SK-N-SH (cell line): ENCODE measurements at regions not wholly inside any gene's neighbourhood (a gene's known extent, or its start where the extent isn't known, plus 50 kb on each side); places are given as distances from the start of the nearest gene placed in this dataset.

Experiments
- CTCF ChIA-PET: fragments of 300-600, 350-600 bp; formaldehyde crosslinking; extraction: SDS; loops from one replicate; lab custom pipeline; 2021; lab: Yijun Ruan, JAX
- POLR2A ChIA-PET: fragments of 350-600 bp; sonication (Branson Sonifier 250); formaldehyde crosslinking; extraction: SDS; loops from one replicate; lab custom pipeline; 2020; ENCODE audit warnings: antibody characterized with exemption, inconsistent platforms; lab: Yijun Ruan, JAX
- DNase-seq: peaks from one replicate; pipeline ENCODE4 v3.0.0; 2012
- H2AFZ ChIP-seq: fragments of 200-600 bp; sonication (generic); 2 replicates; pipeline ENCODE4 v1.8.1; 2016; ENCODE audit warnings: antibody characterized with exemption, mild to moderate bottlenecking, low read depth
- H3F3A ChIP-seq: fragments of 200-600 bp; sonication (generic); replicated peaks from 2 replicates; pipeline ENCODE3; 2016; ENCODE audit warnings: antibody characterized with exemption, mild to moderate bottlenecking; ENCODE audit not compliant: insufficient read depth
- H3K27ac ChIP-seq, 2 experiments: fragments of 200-500 bp in 1 of 2; fragments of 200-600 bp in 1 of 2; sonication (Bioruptor generic) in 1 of 2; sonication (generic), shearing (Covaris generic) in 1 of 2; 2 replicates each; pipeline versions ENCODE4 v1.5.1 to v1.6.1; 2014 to 2016; ENCODE audit warnings: low read depth in 2 of 2, inconsistent platforms in 1 of 2, low read length in 1 of 2, mild to moderate bottlenecking in 1 of 2, mixed read lengths in 1 of 2
- H3K27me3 ChIP-seq: fragments of 200-600 bp; sonication (generic), shearing (Covaris generic); 2 replicates; pipeline ENCODE4 v1.6.1; 2016; ENCODE audit warnings: mixed run types; ENCODE audit not compliant: insufficient read depth
- H3K36me3 ChIP-seq, 2 experiments: fragments of 200-500 bp in 1 of 2; fragments of 200-600 bp in 1 of 2; sonication (Bioruptor generic) in 1 of 2; sonication (generic) in 1 of 2; replicated peaks in 1 of 2; 2 replicates each; pipeline versions ENCODE3 to v1.5.1; 2014 to 2016; ENCODE audit warnings: low read length in 1 of 2, mild to moderate bottlenecking in 1 of 2; ENCODE audit not compliant: insufficient read depth in 2 of 2, control insufficient read depth in 1 of 2
- H3K4me1 ChIP-seq, 2 experiments: fragments of 200-500 bp in 1 of 2; fragments of 200-600 bp in 1 of 2; sonication (Bioruptor generic) in 1 of 2; sonication (generic), shearing (Covaris generic) in 1 of 2; 2 replicates each; pipeline versions ENCODE4 v1.5.1 to v1.6.1; 2014 to 2016; ENCODE audit warnings: low read depth in 1 of 2, low read length in 1 of 2, mixed run types in 1 of 2; ENCODE audit not compliant: insufficient read depth in 2 of 2, control insufficient read depth in 1 of 2
- H3K4me2 ChIP-seq: fragments of 200-600 bp; sonication (generic), shearing (Covaris generic); 2 replicates; pipeline ENCODE4 v1.6.1; 2017; ENCODE audit warnings: mixed run types
- H3K4me3 ChIP-seq, 2 experiments: fragments of 200-500 bp in 1 of 2; fragments of 200-600 bp in 1 of 2; sonication (Bioruptor generic) in 1 of 2; sonication (generic), shearing (Covaris generic) in 1 of 2; 2 replicates each; pipeline versions ENCODE4 v1.5.1 to v1.8.1; 2014 to 2016; ENCODE audit warnings: low read depth in 2 of 2, inconsistent platforms in 1 of 2, low read length in 1 of 2, mild to moderate bottlenecking in 1 of 2, mixed read lengths in 1 of 2, moderate library complexity in 1 of 2
- H3K79me2 ChIP-seq: fragments of 200-600 bp; sonication (generic); 2 replicates; pipeline ENCODE4 v1.8.1; 2017; ENCODE audit warnings: mild to moderate bottlenecking; ENCODE audit not compliant: insufficient read depth
- H3K9ac ChIP-seq: fragments of 200-600 bp; sonication (generic); 2 replicates; pipeline ENCODE4 v1.6.1; 2017; ENCODE audit warnings: mixed run types
- H3K9me2 ChIP-seq: fragments of 200-600 bp; sonication (generic); 2 replicates; pipeline ENCODE4 v1.6.1; 2017; ENCODE audit warnings: mixed run types
- H3K9me3 ChIP-seq: fragments of 200-600 bp; sonication (generic); 2 replicates; pipeline ENCODE4 v1.6.1; 2017; ENCODE audit warnings: mixed run types, mild to moderate bottlenecking, moderate library complexity
- H4K20me1 ChIP-seq: fragments of 200-600 bp; sonication (generic); 2 replicates; pipeline ENCODE4 v1.6.1; 2017; ENCODE audit warnings: mild to moderate bottlenecking, mixed run types; ENCODE audit not compliant: insufficient read depth
- CHD2 ChIP-seq: fragments of 150-350 bp; IDR thresholded peaks from 2 replicates; pipeline ENCODE4 v1.6.1; 2018; ENCODE audit warnings: low read length; ENCODE audit not compliant: partially characterized antibody
- EP300 ChIP-seq, 2 experiments: IDR thresholded peaks; 2 replicates each; pipeline versions ENCODE4 v1.4.0 to v1.6.1; 2012; ENCODE audit warnings: borderline replicate concordance in 1 of 2, low read depth in 1 of 2, low read length in 1 of 2
- FOSL2 ChIP-seq: IDR thresholded peaks from 2 replicates; pipeline ENCODE4 v1.4.0; 2012; ENCODE audit warnings: low read depth, mild to moderate bottlenecking, moderate library complexity, borderline replicate concordance
- GATA2 ChIP-seq: sonication (generic); formaldehyde crosslinking; IDR thresholded peaks from 2 replicates; pipeline ENCODE4 v1.5.0; 2020; ENCODE audit warnings: mild to moderate bottlenecking, missing genetic modification reagents
- JUND ChIP-seq: IDR thresholded peaks from 2 replicates; pipeline ENCODE4 v1.4.0; 2012
- MEF2A ChIP-seq: IDR thresholded peaks from 2 replicates; pipeline ENCODE4 v1.4.0; 2012; ENCODE audit warnings: low read depth, borderline replicate concordance
- NFIC ChIP-seq: IDR thresholded peaks from 2 replicates; pipeline ENCODE4 v1.4.0; 2012; ENCODE audit warnings: borderline replicate concordance
- RCOR1 ChIP-seq: fragments of 150-350 bp; IDR thresholded peaks from 2 replicates; pipeline ENCODE4 v1.6.1; 2017; ENCODE audit warnings: antibody characterized with exemption, low read length
- RFX5 ChIP-seq: IDR thresholded peaks from 2 replicates; pipeline ENCODE4 v1.6.1; 2012; ENCODE audit warnings: mild to moderate bottlenecking, improper control_type of control experiment, low read length
- SIN3A ChIP-seq: IDR thresholded peaks from 2 replicates; pipeline ENCODE4 v1.6.1; 2012; ENCODE audit warnings: low read depth, mild to moderate bottlenecking, low read length, moderate library complexity, borderline replicate concordance
- WGBS: methylation state at CpG from one replicate; pipeline ENCODE4 v1.1.6; 2017; ENCODE audit warnings: low lambda C conversion rate; 5-methylcytosine and 5-hydroxymethylcytosine counted together
- TF ChIP-seq, protein P1 (sequence below): IDR thresholded peaks from 2 replicates; pipeline ENCODE4 v1.4.0; 2012; ENCODE audit warnings: low read depth, borderline replicate concordance
- TF ChIP-seq, protein P2 (sequence below): IDR thresholded peaks from 2 replicates; pipeline ENCODE4 v1.6.1; 2012; ENCODE audit warnings: mild to moderate bottlenecking, low read depth, low read length, moderate library complexity
- TF ChIP-seq, protein P3 (sequence below): fragments of 200-600 bp; sonication (generic); IDR thresholded peaks from 2 replicates; pipeline ENCODE4 v1.6.1; 2017; ENCODE audit warnings: antibody characterized with exemption, mild to moderate bottlenecking, moderate library complexity
- TF ChIP-seq, protein P4 (sequence below): IDR thresholded peaks from 2 replicates; pipeline ENCODE4 v1.4.0; 2012; ENCODE audit warnings: low read depth

DNA sequence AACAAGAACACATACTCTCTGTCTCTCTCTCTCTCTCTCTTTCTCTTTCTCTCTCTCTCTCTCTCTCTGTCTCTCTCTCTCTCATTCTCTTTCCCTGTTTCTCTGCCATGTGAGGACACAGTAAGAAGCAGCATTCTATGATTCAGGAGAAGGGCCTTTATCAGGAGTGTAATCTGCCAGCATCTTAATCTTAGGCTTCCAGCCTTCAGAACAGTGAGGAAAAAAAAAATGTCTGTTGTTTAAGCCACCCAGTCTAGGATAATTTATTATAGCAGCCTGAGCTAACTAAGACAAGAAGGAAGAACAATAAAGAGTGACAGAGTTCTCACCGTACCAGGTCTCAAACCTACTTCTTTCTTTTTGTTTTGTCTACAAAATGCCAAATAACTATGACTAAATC is 399.4 kb downstream of the SOCS6 start:
- peaks cover 2 to 3% of the 10 kb centered on the region in 2 experiments; a peak in 2 of 4 replicates for H3K4me1 ChIP-seq
- no peaks in the 10 kb centered on the region for H3K9me3 ChIP-seq
- H2AFZ ChIP-seq, result no peak overlapping the region
- no peaks in the 10 kb centered on the region for H3K27me3 ChIP-seq
- no peak for DNase-seq
- H3K9ac ChIP-seq, result no peak overlapping the region
- ChIA-PET POLR2A (no interaction called here), CTCF (no interaction called here)
- no peak overlapping the region for H3K27ac ChIP-seq
- no peaks in the 10 kb centered on the region for H3K36me3 ChIP-seq
- 40% methylated on average over 1 of the region's 1 CpG for WGBS
- no peaks in the 10 kb centered on the region for H3K9me2 ChIP-seq
- H3K4me2 ChIP-seq, result no peak overlapping the region
- TF ChIP-seq EP300 (IDR thresholded peaks at IDR 0.05; ENCODE audit: borderline replicate concordance in 1 of 2, low read depth in 1 of 2, low read length in 1 of 2) (no peak), NFIC (no peak)
- TF ChIP-seq, all 33 proteins: peak for 0
- Histone ChIP-seq H3F3A (no peaks in the 10 kb centered on the region), H3K4me3 (no peak overlapping the region), H3K79me2 (no peaks in the 10 kb centered on the region), H4K20me1 (no peaks in the 10 kb centered on the region)

DNA sequence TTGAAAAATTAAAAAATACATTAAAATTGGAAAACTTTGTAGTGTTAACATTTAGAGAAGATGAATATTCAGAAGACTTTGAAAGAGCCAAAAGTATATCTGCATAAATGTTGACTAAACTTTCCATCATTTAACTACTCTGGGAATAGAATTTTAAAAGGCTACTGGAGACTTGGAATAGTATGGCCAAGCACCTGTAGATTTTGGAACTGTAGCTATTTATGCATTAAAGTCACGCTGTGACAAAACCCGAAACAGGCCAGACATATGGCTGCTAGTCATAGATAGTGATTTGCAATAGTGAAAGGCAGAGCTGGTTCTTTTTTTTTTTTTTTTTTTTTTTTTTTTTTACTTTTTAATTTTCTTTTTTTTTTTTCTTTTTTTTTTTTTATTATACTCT is 396.0 kb downstream of the SOCS6 start:
- Histone ChIP-seq H3K36me3 (no peaks in the 10 kb centered on the region), H3K9me2 (no peaks in the 10 kb centered on the region)

DNA sequence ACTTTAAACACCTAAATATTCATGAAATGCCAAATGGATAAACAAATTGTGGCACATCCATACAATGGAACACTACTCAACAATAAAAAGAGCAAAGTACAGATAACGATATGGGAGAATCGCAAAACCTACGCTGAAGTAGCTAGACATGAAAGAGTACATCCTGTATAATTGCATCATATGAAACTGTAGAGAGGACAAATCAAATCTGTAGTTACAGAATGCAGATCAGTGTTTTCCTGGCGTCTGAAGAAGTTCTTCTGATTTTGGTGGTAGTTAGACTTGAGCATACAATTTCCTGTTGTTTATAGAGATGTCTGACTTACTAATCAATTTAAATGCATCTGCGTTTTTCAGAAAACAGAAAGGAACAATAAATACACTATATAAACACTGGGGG is 394.4 kb downstream of the SOCS6 start:
- Histone ChIP-seq H3K27me3 (no peaks in the 10 kb centered on the region), H3K9ac (no peak overlapping the region), H3F3A (no peaks in the 10 kb centered on the region), H4K20me1 (no peaks in the 10 kb centered on the region), H3K9me2 (no peaks in the 10 kb centered on the region), H3K4me3 (no peak overlapping the region), H3K4me1 (no peaks in the 10 kb centered on the region), H3K27ac (no peak overlapping the region), H3K4me2 (no peak overlapping the region), H3K36me3 (no peaks in the 10 kb centered on the region), H2AFZ (no peak overlapping the region), H3K79me2 (no peaks in the 10 kb centered on the region), H3K9me3 (no peaks in the 10 kb centered on the region)
- WGBS, result 57% methylated on average over 5 of the region's 5 CpGs
- ChIA-PET POLR2A (no interaction called here), CTCF (interaction anchor here (1.7 kb wide), 1 partner anchor 12 kb away, joined by 3 read pairs; no protein-coding TSS in a partner anchor)
- no peak for DNase-seq
- TF ChIP-seq JUND (no peak), FOSL2 (no peak), RCOR1 (no peak), SIN3A (no peak), CHD2 (no peak), MEF2A (no peak)
- TF ChIP-seq, protein P1, sequence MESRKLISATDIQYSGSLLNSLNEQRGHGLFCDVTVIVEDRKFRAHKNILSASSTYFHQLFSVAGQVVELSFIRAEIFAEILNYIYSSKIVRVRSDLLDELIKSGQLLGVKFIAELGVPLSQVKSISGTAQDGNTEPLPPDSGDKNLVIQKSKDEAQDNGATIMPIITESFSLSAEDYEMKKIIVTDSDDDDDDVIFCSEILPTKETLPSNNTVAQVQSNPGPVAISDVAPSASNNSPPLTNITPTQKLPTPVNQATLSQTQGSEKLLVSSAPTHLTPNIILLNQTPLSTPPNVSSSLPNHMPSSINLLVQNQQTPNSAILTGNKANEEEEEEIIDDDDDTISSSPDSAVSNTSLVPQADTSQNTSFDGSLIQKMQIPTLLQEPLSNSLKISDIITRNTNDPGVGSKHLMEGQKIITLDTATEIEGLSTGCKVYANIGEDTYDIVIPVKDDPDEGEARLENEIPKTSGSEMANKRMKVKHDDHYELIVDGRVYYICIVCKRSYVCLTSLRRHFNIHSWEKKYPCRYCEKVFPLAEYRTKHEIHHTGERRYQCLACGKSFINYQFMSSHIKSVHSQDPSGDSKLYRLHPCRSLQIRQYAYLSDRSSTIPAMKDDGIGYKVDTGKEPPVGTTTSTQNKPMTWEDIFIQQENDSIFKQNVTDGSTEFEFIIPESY, result no peak
- TF ChIP-seq, protein P2, sequence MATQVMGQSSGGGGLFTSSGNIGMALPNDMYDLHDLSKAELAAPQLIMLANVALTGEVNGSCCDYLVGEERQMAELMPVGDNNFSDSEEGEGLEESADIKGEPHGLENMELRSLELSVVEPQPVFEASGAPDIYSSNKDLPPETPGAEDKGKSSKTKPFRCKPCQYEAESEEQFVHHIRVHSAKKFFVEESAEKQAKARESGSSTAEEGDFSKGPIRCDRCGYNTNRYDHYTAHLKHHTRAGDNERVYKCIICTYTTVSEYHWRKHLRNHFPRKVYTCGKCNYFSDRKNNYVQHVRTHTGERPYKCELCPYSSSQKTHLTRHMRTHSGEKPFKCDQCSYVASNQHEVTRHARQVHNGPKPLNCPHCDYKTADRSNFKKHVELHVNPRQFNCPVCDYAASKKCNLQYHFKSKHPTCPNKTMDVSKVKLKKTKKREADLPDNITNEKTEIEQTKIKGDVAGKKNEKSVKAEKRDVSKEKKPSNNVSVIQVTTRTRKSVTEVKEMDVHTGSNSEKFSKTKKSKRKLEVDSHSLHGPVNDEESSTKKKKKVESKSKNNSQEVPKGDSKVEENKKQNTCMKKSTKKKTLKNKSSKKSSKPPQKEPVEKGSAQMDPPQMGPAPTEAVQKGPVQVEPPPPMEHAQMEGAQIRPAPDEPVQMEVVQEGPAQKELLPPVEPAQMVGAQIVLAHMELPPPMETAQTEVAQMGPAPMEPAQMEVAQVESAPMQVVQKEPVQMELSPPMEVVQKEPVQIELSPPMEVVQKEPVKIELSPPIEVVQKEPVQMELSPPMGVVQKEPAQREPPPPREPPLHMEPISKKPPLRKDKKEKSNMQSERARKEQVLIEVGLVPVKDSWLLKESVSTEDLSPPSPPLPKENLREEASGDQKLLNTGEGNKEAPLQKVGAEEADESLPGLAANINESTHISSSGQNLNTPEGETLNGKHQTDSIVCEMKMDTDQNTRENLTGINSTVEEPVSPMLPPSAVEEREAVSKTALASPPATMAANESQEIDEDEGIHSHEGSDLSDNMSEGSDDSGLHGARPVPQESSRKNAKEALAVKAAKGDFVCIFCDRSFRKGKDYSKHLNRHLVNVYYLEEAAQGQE, result no peak

More for the DNA sequence above, 396.0 kb downstream of the SOCS6 start:
- no peak overlapping the region for H2AFZ ChIP-seq
- H3K27ac ChIP-seq, result no peak overlapping the region
- H3F3A ChIP-seq, result no peaks in the 10 kb centered on the region
- H3K4me1 ChIP-seq, result no peaks in the 10 kb centered on the region
- no peaks in the 10 kb centered on the region for H3K79me2 ChIP-seq
- no peak overlapping the region for H3K9ac ChIP-seq
- H3K4me2 ChIP-seq, result no peak overlapping the region
- POLR2A ChIA-PET, result no interaction called here
- DNase-seq, result no peak
- CTCF ChIA-PET, result no interaction called here
- 83% methylated on average over 2 of the region's 2 CpGs for WGBS
- H3K9me3 ChIP-seq, result no peaks in the 10 kb centered on the region
- TF ChIP-seq, protein P3, sequence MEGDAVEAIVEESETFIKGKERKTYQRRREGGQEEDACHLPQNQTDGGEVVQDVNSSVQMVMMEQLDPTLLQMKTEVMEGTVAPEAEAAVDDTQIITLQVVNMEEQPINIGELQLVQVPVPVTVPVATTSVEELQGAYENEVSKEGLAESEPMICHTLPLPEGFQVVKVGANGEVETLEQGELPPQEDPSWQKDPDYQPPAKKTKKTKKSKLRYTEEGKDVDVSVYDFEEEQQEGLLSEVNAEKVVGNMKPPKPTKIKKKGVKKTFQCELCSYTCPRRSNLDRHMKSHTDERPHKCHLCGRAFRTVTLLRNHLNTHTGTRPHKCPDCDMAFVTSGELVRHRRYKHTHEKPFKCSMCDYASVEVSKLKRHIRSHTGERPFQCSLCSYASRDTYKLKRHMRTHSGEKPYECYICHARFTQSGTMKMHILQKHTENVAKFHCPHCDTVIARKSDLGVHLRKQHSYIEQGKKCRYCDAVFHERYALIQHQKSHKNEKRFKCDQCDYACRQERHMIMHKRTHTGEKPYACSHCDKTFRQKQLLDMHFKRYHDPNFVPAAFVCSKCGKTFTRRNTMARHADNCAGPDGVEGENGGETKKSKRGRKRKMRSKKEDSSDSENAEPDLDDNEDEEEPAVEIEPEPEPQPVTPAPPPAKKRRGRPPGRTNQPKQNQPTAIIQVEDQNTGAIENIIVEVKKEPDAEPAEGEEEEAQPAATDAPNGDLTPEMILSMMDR, result no peak
- TF ChIP-seq RFX5 (no peak), GATA2 (CRISPR knock-in tag) (no peak)
- TF ChIP-seq, protein P4, sequence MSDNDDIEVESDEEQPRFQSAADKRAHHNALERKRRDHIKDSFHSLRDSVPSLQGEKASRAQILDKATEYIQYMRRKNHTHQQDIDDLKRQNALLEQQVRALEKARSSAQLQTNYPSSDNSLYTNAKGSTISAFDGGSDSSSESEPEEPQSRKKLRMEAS, result no peak
- no peaks in the 10 kb centered on the region for H3K27me3 ChIP-seq
- no peaks in the 10 kb centered on the region for H4K20me1 ChIP-seq
- H3K4me3 ChIP-seq, result no peak overlapping the region
